Stimulated activated CD4-positive, alpha-beta T cell treated with anti-CD3 and anti-CD28 coated beads, TNF-alpha, amount 100 ng/mL, for 4 hours (primary cell): ENCODE measurements at regions not wholly inside any gene's neighbourhood (a gene's known extent, or its start where the extent isn't known, plus 50 kb on each side); places are given as distances from the start of the nearest gene placed in this dataset.
"Not testable (repeated sequence)": the region's sequence is repeated elsewhere in the genome, so short reads cannot be mapped to it uniquely, and the experiment has no call there.

Source experiments
- DNase-seq, 3 experiments: peaks; one replicate each; pipeline ENCODE4 v3.0.0-alpha.2; 2020; ENCODE audit warnings: low read depth in 3 of 3

- no peak for DNase-seq
These were observed 119.7 kb downstream of the MACROH2A1 start for GRCh38 chr5:135279328-135279727.

- no peak for DNase-seq
These were observed 122.9 kb downstream of the MACROH2A1 start for GRCh38 chr5:135276151-135276550.

- no peak for DNase-seq
These were observed 125.8 kb downstream of the MACROH2A1 start for GRCh38 chr5:135273212-135273611.

GRCh38 chr5:135272311-135272805 lies 126.7 kb downstream of the MACROH2A1 start:
- DNase-seq = no peak

- no peak for DNase-seq
These were observed 127.3 kb downstream of the MACROH2A1 start for GRCh38 chr5:135271533-135272310.

- DNase-seq = no peak
These were observed 129.1 kb downstream of the MACROH2A1 start for GRCh38 chr5:135269931-135270421.

GRCh38 chr5:135269199-135269598 lies 129.8 kb downstream of the MACROH2A1 start:
- DNase-seq = no peak

- no peak for DNase-seq
These were observed 132.1 kb downstream of the MACROH2A1 start for GRCh38 chr5:135266975-135267374.

- no peak for DNase-seq
These were observed 132.8 kb downstream of the MACROH2A1 start for GRCh38 chr5:135266303-135266635.

GRCh38 chr5:135265497-135266302 lies 133.3 kb downstream of the MACROH2A1 start:
- no peak for DNase-seq

GRCh38 chr5:135264451-135265440 lies 134.3 kb downstream of the MACROH2A1 start:
- DNase-seq = no peak

GRCh38 chr5:135263022-135263668 lies 135.9 kb downstream of the MACROH2A1 start:
- DNase-seq = no peak

GRCh38 chr5:135262364-135262763 lies 136.7 kb downstream of the MACROH2A1 start:
- no peak for DNase-seq

- DNase-seq = not testable (repeated sequence)
These were observed 138.9 kb downstream of the MACROH2A1 start for GRCh38 chr5:135260108-135260507.

GRCh38 chr5:135255461-135256178 lies 143.4 kb downstream of the MACROH2A1 start:
- DNase-seq = no peak

GRCh38 chr5:135254183-135254582 lies 144.8 kb downstream of the MACROH2A1 start:
- no peak for DNase-seq

- DNase-seq = no peak
These were observed 145.3 kb downstream of the MACROH2A1 start for GRCh38 chr5:135253601-135254178.

- DNase-seq = no peak
These were observed 147.9 kb downstream of the MACROH2A1 start for GRCh38 chr5:135251093-135251492.

GRCh38 chr5:135250671-135251070 lies 148.4 kb downstream of the MACROH2A1 start:
- no peak for DNase-seq

GRCh38 chr5:135249658-135250057 lies 149.4 kb downstream of the MACROH2A1 start:
- no peak for DNase-seq
